Kidney (tissue), 13 donors: ENCODE measurements at regions not wholly inside any gene's neighbourhood (a gene's known extent, or its start where the extent isn't known, plus 50 kb on each side); places are given as distances from the start of the nearest gene placed in this dataset.

Experiments used
- DNase-seq, 5 donors: peaks; one replicate each; pipeline ENCODE4 v3.0.0-alpha.2; 2013 to 2020
- FAIRE-seq: peaks from 2 replicates; lab custom pipeline; 2012; peaks lifted over from hg19 to GRCh38; lab: Jason Lieb, UNC
- H3K27ac ChIP-seq, 2 donors: one replicate each; pipeline ENCODE4 v1.7.0; 2013; ENCODE audit warnings: low read depth in 2 of 2, low read length in 2 of 2, inconsistent platforms in 1 of 2
- H3K27me3 ChIP-seq: one replicate; pipeline ENCODE4 v1.7.1; 2013; ENCODE audit warnings: low read length, inconsistent platforms; ENCODE audit not compliant: control insufficient read depth, insufficient read depth
- H3K36me3 ChIP-seq, 3 donors: one replicate each; pipeline versions ENCODE4 v1.7.0 to v1.7.1; 2013; ENCODE audit warnings: low read length in 3 of 3, control low read depth in 1 of 3, inconsistent platforms in 1 of 3; ENCODE audit not compliant: insufficient read depth in 3 of 3, control insufficient read depth in 2 of 3
- H3K4me1 ChIP-seq, 3 donors: one replicate each; pipeline versions ENCODE4 v1.7.0 to v1.7.1; 2013; ENCODE audit warnings: low read length in 3 of 3, inconsistent platforms in 1 of 3, low read depth in 1 of 3; ENCODE audit not compliant: control insufficient read depth in 2 of 3, insufficient read depth in 2 of 3
- H3K4me3 ChIP-seq, 3 donors: one replicate each; pipeline versions ENCODE4 v1.7.0 to v1.8.1; 2013; ENCODE audit warnings: low read length in 3 of 3, control low read depth in 1 of 3, inconsistent platforms in 1 of 3
- H3K9ac ChIP-seq, 3 donors: one replicate each; pipeline versions ENCODE4 v1.7.0 to v1.7.1; 2013; ENCODE audit warnings: low read length in 3 of 3, control low read depth in 1 of 3, inconsistent platforms in 1 of 3
- H3K9me3 ChIP-seq, 3 donors: one replicate each; pipeline versions ENCODE4 v1.7.0 to v1.7.1; 2013; ENCODE audit warnings: low read length in 3 of 3, control low read depth in 1 of 3, inconsistent platforms in 1 of 3; ENCODE audit not compliant: control insufficient read depth in 2 of 3, insufficient read depth in 1 of 3
- CTCF ChIP-seq: IDR thresholded peaks from 3 replicates; pipeline ENCODE4 v1.5.1; 2012; ENCODE audit warnings: mild to moderate bottlenecking, moderate library complexity, borderline replicate concordance; ENCODE audit not compliant: insufficient read depth; ENCODE audit errors: extremely low read depth
- intact Hi-C: fragments of 100-400 bp; cut with DNase I; formaldehyde crosslinking; loops from one replicate; pipeline ENCODE4 v1.11.1; 2022
- donor health status: control.
- donor health status: control.
- donor health status: control.
- donor health status: control.
- donor health status: control.
- donor health status: DM: yes; HTN: yes; CAD: no.
- donor health status: Normal renal cell carcinoma (clear cell type).

GRCh38 chr2:217150236-217150635 is 290.4 kb upstream of the TNP1 start:
- no peak for TF ChIP-seq CTCF
- no peak for FAIRE-seq
- DNase-seq: no peak
- Histone ChIP-seq H3K27me3 (no peaks in the 10 kb centered on the region), H3K36me3 (no peaks in the 10 kb centered on the region), H3K9ac (no peak overlapping the region), H3K4me3 (no peak overlapping the region), H3K27ac (no peak overlapping the region), H3K9me3 (no peaks in the 10 kb centered on the region), H3K4me1 (no peaks in the 10 kb centered on the region)
- intact Hi-C loops: no loop called here

GRCh38 chr2:217149087-217149660 is 289.3 kb upstream of the TNP1 start:
- no peak for TF ChIP-seq CTCF
- H3K4me1 ChIP-seq: no peaks in the 10 kb centered on the region
- no peaks in the 10 kb centered on the region for H3K9me3 ChIP-seq
- no peaks in the 10 kb centered on the region for H3K27me3 ChIP-seq
- FAIRE-seq (no peak), DNase-seq (no peak)
- H3K9ac ChIP-seq: no peak overlapping the region
- no peak overlapping the region for H3K4me3 ChIP-seq
- intact Hi-C loops: no loop called here
- no peaks in the 10 kb centered on the region for H3K36me3 ChIP-seq
- no peak overlapping the region for H3K27ac ChIP-seq

GRCh38 chr2:217147818-217148217 is 288.0 kb upstream of the TNP1 start:
- Histone ChIP-seq H3K4me1 (no peaks in the 10 kb centered on the region), H3K27me3 (no peaks in the 10 kb centered on the region), H3K36me3 (no peaks in the 10 kb centered on the region), H3K9me3 (no peaks in the 10 kb centered on the region), H3K4me3 (no peak overlapping the region), H3K9ac (no peak overlapping the region), H3K27ac (no peak overlapping the region)
- DNase-seq: no peak
- TF ChIP-seq CTCF: no peak
- FAIRE-seq: no peak
- intact Hi-C loops: no loop called here

- H3K27ac ChIP-seq: no peak overlapping the region
- intact Hi-C loops: no loop called here
- no peak for FAIRE-seq
Measured at GRCh38 chr2:217146956-217147355, 287.1 kb upstream of the TNP1 start.

More at GRCh38 chr2:217146956-217147355, 287.1 kb upstream of the TNP1 start:
- TF ChIP-seq CTCF: no peak
- no peaks in the 10 kb centered on the region for H3K27me3 ChIP-seq
- no peak for DNase-seq
- no peak overlapping the region for H3K9ac ChIP-seq
- no peak overlapping the region for H3K4me3 ChIP-seq
- no peaks in the 10 kb centered on the region for H3K4me1 ChIP-seq
- peaks cover 0 to 8% (median 0%) of the 10 kb centered on the region in 3 donors for H3K9me3 ChIP-seq
- H3K36me3 ChIP-seq: no peaks in the 10 kb centered on the region
